ENCODE measurements at regions not wholly inside any gene's neighbourhood (a gene's known extent, or its start where the extent isn't known, plus 50 kb on each side); places are given as distances from the start of the nearest gene placed in this dataset.

DNA sequence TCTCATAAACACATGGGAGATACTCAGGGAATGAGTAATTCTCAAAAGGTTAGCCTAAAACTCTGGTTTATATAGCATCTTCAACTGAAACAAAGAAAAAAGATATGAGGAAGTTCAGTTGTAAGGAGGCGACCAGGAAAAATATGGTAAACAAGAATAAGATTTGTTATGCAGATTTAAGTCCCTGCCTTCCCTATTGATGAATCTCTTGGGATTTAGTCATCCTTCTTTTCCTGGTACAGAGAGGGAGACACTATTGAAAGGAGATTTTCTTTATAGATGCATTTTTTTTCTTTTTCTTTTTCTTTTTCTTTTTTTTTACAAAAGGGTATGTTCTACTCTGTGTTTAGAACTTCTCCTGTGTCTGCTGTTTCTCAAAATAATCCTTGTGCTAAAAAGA lies 557.5 kb downstream of the DNAJB9 start:
- TF ChIP-seq, protein P1, sequence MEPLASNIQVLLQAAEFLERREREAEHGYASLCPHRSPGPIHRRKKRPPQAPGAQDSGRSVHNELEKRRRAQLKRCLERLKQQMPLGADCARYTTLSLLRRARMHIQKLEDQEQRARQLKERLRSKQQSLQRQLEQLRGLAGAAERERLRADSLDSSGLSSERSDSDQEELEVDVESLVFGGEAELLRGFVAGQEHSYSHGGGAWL (CRISPR knock-in tag; IDR thresholded peaks at IDR 0.05): no peak
- TF ChIP-seq ZBTB3 (CRISPR knock-in tag; IDR thresholded peaks at IDR 0.05; ENCODE audit: borderline replicate concordance, low read depth): no peak
- TF ChIP-seq GATAD2A (CRISPR knock-in tag; IDR thresholded peaks at IDR 0.05): no peak
- Histone ChIP-seq H3K4me2 (ENCODE audit: low read depth, low read length) (no peak overlapping the region), H3K27ac (ENCODE audit: extremely low read length, insufficient read depth, low read length) (no peak overlapping the region), H3K9ac (ENCODE audit: insufficient read depth, low read depth, low read length) (no peak overlapping the region), H3K4me1 (ENCODE audit: insufficient read depth, low read length) (no peaks in the 10 kb centered on the region), H3K4me3 (replicated peaks in 1 of 3; ENCODE audit: insufficient read depth in 1 of 3, low read depth in 2 of 3, low read length in 3 of 3) (no peak overlapping the region), H3K9me3 (ENCODE audit: low read length) (peaks cover 30% of the 10 kb centered on the region; the same call in 1 of the 2 replicates), H3K27me3 (ENCODE audit: control insufficient read depth in 1 of 2, insufficient read depth in 2 of 2, low read length in 2 of 2) (no peaks in the 10 kb centered on the region), H4K20me1 (ENCODE audit: insufficient read depth, low read length) (no peaks in the 10 kb centered on the region), H3K79me2 (ENCODE audit: insufficient read depth, low read length) (no peaks in the 10 kb centered on the region), H3K36me3 (replicated peaks in 1 of 2; ENCODE audit: control insufficient read depth in 1 of 2, insufficient read depth in 2 of 2, low read length in 2 of 2) (no peaks in the 10 kb centered on the region), H2AFZ (ENCODE audit: low read length) (no peak overlapping the region)
- CTCF ChIA-PET (ENCODE audit: low intra/inter-chr PET ratio, low total read pairs): no interaction called here
- no peak for ATAC-seq
- no TSS peak for BruUV-seq (replicated peaks)
- in situ Hi-C loops (cut with HindIII; ENCODE audit: extremely low pct_ligation_motif_present, low pct_unique_long_range_greater_than_20kb): no loop called here
- no peak for DNase-seq (ENCODE audit: low spot score)
- intact Hi-C loops (cut with micrococcal nuclease; ENCODE audit: unreplicated experiment): no loop called here
- no peak for FAIRE-seq
- POLR2A ChIA-PET: no interaction called here
- WGBS (ENCODE audit: low lambda C conversion rate): 0% methylated on average over 1 of the region's 1 CpG

GRCh38 chr7:109131141-109131540 lies 561.5 kb downstream of the DNAJB9 start:
- BruUV-seq (replicated peaks): no TSS peak

More at GRCh38 chr7:109131141-109131540, 561.5 kb downstream of the DNAJB9 start:
- H3K9me3 ChIP-seq (ENCODE audit: low read length): peaks cover 59% of the 10 kb centered on the region
- H3K27me3 ChIP-seq (ENCODE audit: control insufficient read depth in 1 of 2, insufficient read depth in 2 of 2, low read length in 2 of 2): no peaks in the 10 kb centered on the region
- no peak for ATAC-seq
- intact Hi-C loops (cut with micrococcal nuclease; ENCODE audit: unreplicated experiment): no loop called here
- H3K79me2 ChIP-seq (ENCODE audit: insufficient read depth, low read length): no peaks in the 10 kb centered on the region
- TF ChIP-seq ETV6 (CRISPR knock-in tag; conservative IDR thresholded peaks at IDR 0.05): no peak
- no peak for TF ChIP-seq PATZ1 (CRISPR knock-in tag; IDR thresholded peaks at IDR 0.05)
- no peak for TF ChIP-seq MAZ (IDR thresholded peaks at IDR 0.05; ENCODE audit: borderline replicate concordance, low read depth, low read length)
- TF ChIP-seq MAZ (CRISPR knock-in tag; IDR thresholded peaks at IDR 0.05; ENCODE audit: low read depth): no peak
- TF ChIP-seq RBM39 (IDR thresholded peaks at IDR 0.05; ENCODE audit: low read depth, low read length, poor library complexity, severe bottlenecking): no peak
- TF ChIP-seq BRD4 (CRISPR knock-in tag; IDR thresholded peaks at IDR 0.05): no peak
- TF ChIP-seq ZNF550 (CRISPR knock-in tag; IDR thresholded peaks at IDR 0.05; ENCODE audit: borderline replicate concordance): no peak
- no peak for TF ChIP-seq JUND (CRISPR knock-in tag; IDR thresholded peaks at IDR 0.05)
- no peaks in the 10 kb centered on the region for H4K20me1 ChIP-seq (ENCODE audit: insufficient read depth, low read length)
- H2AFZ ChIP-seq (ENCODE audit: low read length): no peak overlapping the region
- no peaks in the 10 kb centered on the region for H3K4me1 ChIP-seq (ENCODE audit: insufficient read depth, low read length)
- in situ Hi-C loops (cut with HindIII; ENCODE audit: extremely low pct_ligation_motif_present, low pct_unique_long_range_greater_than_20kb): no loop called here
- no peak overlapping the region for H3K4me2 ChIP-seq (ENCODE audit: low read depth, low read length)
- WGBS (ENCODE audit: low lambda C conversion rate): 0% methylated on average over 1 of the region's 1 CpG
- H3K27ac ChIP-seq (ENCODE audit: extremely low read length, insufficient read depth, low read length): no peak overlapping the region
- H3K36me3 ChIP-seq (replicated peaks in 1 of 2; ENCODE audit: control insufficient read depth in 1 of 2, insufficient read depth in 2 of 2, low read length in 2 of 2): no peaks in the 10 kb centered on the region
- ChIA-PET CTCF (ENCODE audit: low intra/inter-chr PET ratio, low total read pairs) (no interaction called here), POLR2A (no interaction called here)
- no peak for DNase-seq (ENCODE audit: low spot score)
- H3K4me3 ChIP-seq (replicated peaks in 1 of 3; ENCODE audit: insufficient read depth in 1 of 3, low read depth in 2 of 3, low read length in 3 of 3): no peak overlapping the region
- FAIRE-seq: no peak
- no peak overlapping the region for H3K9ac ChIP-seq (ENCODE audit: insufficient read depth, low read depth, low read length)
